GM23338 (cell line): ENCODE measurements at regions not wholly inside any gene's neighbourhood (a gene's known extent, or its start where the extent isn't known, plus 50 kb on each side); places are given as distances from the start of the nearest gene placed in this dataset.

Source experiments
- ATAC-seq: fragments of 200-7000 bp; cut with Tn5 transposase; 3 replicates; pipeline ENCODE4 v1.9.1; 2020
- DNase-seq: peaks from one replicate; pipeline ENCODE4 v3.0.0-alpha.2; 2015; ENCODE audit warnings: low spot score
- H2AFZ ChIP-seq: fragments of 200-600 bp; sonication (generic); 2 replicates; pipeline ENCODE4 v1.8.0; 2016; ENCODE audit warnings: antibody characterized with exemption, mild to moderate bottlenecking, moderate library complexity
- H3F3A ChIP-seq: fragments of 200-600 bp; sonication (generic); replicated peaks from 2 replicates; pipeline ENCODE4 v1.8.0; 2017; ENCODE audit warnings: antibody characterized with exemption, mixed run types, low read depth
- H3K27ac ChIP-seq: fragments of 200-600 bp; sonication (generic); 2 replicates; pipeline ENCODE4 v1.6.1; 2016; ENCODE audit warnings: low read depth
- H3K27me3 ChIP-seq: fragments of 200-600 bp; sonication (generic); 2 replicates; pipeline ENCODE4 v1.8.0; 2016; ENCODE audit warnings: mild to moderate bottlenecking, mixed run types, moderate library complexity; ENCODE audit not compliant: insufficient read depth
- H3K36me3 ChIP-seq: fragments of 200-600 bp; sonication (generic); 2 replicates; pipeline ENCODE4 v1.8.0; 2016; ENCODE audit warnings: mild to moderate bottlenecking; ENCODE audit not compliant: insufficient read depth
- H3K4me1 ChIP-seq: fragments of 200-600 bp; sonication (generic); 2 replicates; pipeline ENCODE4 v1.8.0; 2016; ENCODE audit warnings: mild to moderate bottlenecking, moderate library complexity; ENCODE audit not compliant: insufficient read depth
- H3K4me2 ChIP-seq: fragments of 200-600 bp; sonication (generic); 2 replicates; pipeline ENCODE4 v1.7.1; 2017; ENCODE audit warnings: mixed run types
- H3K4me3 ChIP-seq: fragments of 200-600 bp; sonication (generic); 2 replicates; pipeline ENCODE4 v1.6.1; 2016; ENCODE audit warnings: mixed run types
- H3K79me2 ChIP-seq: fragments of 200-600 bp; sonication (generic); replicated peaks from 2 replicates; pipeline ENCODE4 v1.8.0; 2017; ENCODE audit warnings: mild to moderate bottlenecking; ENCODE audit not compliant: insufficient read depth
- H3K9me2 ChIP-seq: fragments of 200-600 bp; sonication (generic); 2 replicates; pipeline ENCODE4 v1.8.0; 2017; ENCODE audit not compliant: insufficient read depth
- H4K20me1 ChIP-seq: fragments of 200-600 bp; sonication (generic); replicated peaks from 2 replicates; pipeline ENCODE4 v1.8.0; 2017; ENCODE audit warnings: mild to moderate bottlenecking; ENCODE audit not compliant: insufficient read depth
- H3K27ac Mint-ChIP-seq: 2 replicates; pipeline ENCODE4 v1.8.0; 2020; ENCODE audit warnings: inconsistent platforms, mild to moderate bottlenecking, moderate library complexity, mixed read lengths
- H3K27me3 Mint-ChIP-seq: 3 replicates; pipeline ENCODE4 v1.8.0; 2022; ENCODE audit warnings: low read depth, mild to moderate bottlenecking, moderate library complexity, mixed read lengths, inconsistent platforms; ENCODE audit not compliant: insufficient read depth, poor library complexity
- H3K36me3 Mint-ChIP-seq: 3 replicates; pipeline ENCODE4 v1.8.0; 2021; ENCODE audit warnings: low read depth, mild to moderate bottlenecking, inconsistent platforms, moderate library complexity, mixed read lengths
- H3K4me1 Mint-ChIP-seq: 3 replicates; pipeline ENCODE4 v1.8.0; 2020; ENCODE audit warnings: mild to moderate bottlenecking, inconsistent platforms, mixed read lengths
- H3K4me3 Mint-ChIP-seq: 3 replicates; pipeline ENCODE4 v1.8.0; 2021; ENCODE audit warnings: moderate library complexity, mild to moderate bottlenecking, inconsistent platforms, mixed read lengths
- H3K9me3 Mint-ChIP-seq: 3 replicates; pipeline ENCODE4 v1.8.0; 2020; ENCODE audit warnings: moderate library complexity, mild to moderate bottlenecking, inconsistent platforms, mixed read lengths
- CREB1 ChIP-seq: fragments of 250-450 bp; sonication (Bioruptor Pico); IDR thresholded peaks from 2 replicates; pipeline ENCODE4 v1.5.0; 2020; ENCODE audit warnings: low read depth, mild to moderate bottlenecking, moderate library complexity
- EZH2 ChIP-seq: fragments of 200-600 bp; sonication (generic); IDR thresholded peaks from one replicate; pipeline ENCODE4 v1.8.0; 2017; ENCODE audit warnings: antibody characterized with exemption, mild to moderate bottlenecking, low read depth; ENCODE audit not compliant: unreplicated experiment
- JUNB ChIP-seq: IDR thresholded peaks from one replicate; pipeline ENCODE4 v1.6.1; 2016; ENCODE audit warnings: antibody characterized with exemption; ENCODE audit not compliant: unreplicated experiment
- NANOG ChIP-seq: IDR thresholded peaks from 2 replicates; pipeline ENCODE4 v1.6.1; 2016; ENCODE audit warnings: antibody characterized with exemption, borderline replicate concordance
- POLR2AphosphoS5 ChIP-seq: IDR thresholded peaks from 2 replicates; pipeline ENCODE4 v1.6.1; 2016; ENCODE audit warnings: antibody characterized with exemption, low read depth
- STAT1 ChIP-seq: IDR thresholded peaks from one replicate; pipeline ENCODE4 v1.6.1; 2016; ENCODE audit warnings: antibody characterized with exemption; ENCODE audit not compliant: unreplicated experiment
- ZNF114 ChIP-seq: fragments of 250-450 bp; sonication (Bioruptor Pico); IDR thresholded peaks from 2 replicates; pipeline ENCODE4 v1.5.0; 2020; ENCODE audit warnings: mild to moderate bottlenecking, moderate library complexity
- ZNF331 ChIP-seq: fragments of 250-450 bp; sonication (Bioruptor Pico); IDR thresholded peaks from 2 replicates; pipeline ENCODE4 v1.5.0; 2020; ENCODE audit warnings: low read depth, mild to moderate bottlenecking, moderate library complexity
- TF ChIP-seq, protein P1 (sequence below): IDR thresholded peaks from 2 replicates; pipeline ENCODE4 v1.6.1; 2016; ENCODE audit warnings: antibody characterized with exemption
- TF ChIP-seq, protein P2 (sequence below), 2 experiments: fragments of 200-600 bp in 1 of 2; sonication (generic) in 1 of 2; conservative IDR thresholded peaks; 2 replicates each; pipeline versions ENCODE4 v1.5.1 to v1.6.1; 2016 to 2017; ENCODE audit warnings: antibody characterized with exemption in 2 of 2, low read depth in 2 of 2, mild to moderate bottlenecking in 2 of 2, moderate library complexity in 1 of 2
- TF ChIP-seq, protein P3 (sequence below): fragments of 250-450 bp; sonication (Bioruptor Pico); IDR thresholded peaks from 2 replicates; pipeline ENCODE4 v1.5.0; 2020; ENCODE audit warnings: mild to moderate bottlenecking, moderate library complexity
- TF ChIP-seq, protein P4 (sequence below): IDR thresholded peaks from one replicate; pipeline ENCODE4 v1.6.1; 2018; ENCODE audit warnings: antibody characterized with exemption; ENCODE audit not compliant: unreplicated experiment

DNA sequence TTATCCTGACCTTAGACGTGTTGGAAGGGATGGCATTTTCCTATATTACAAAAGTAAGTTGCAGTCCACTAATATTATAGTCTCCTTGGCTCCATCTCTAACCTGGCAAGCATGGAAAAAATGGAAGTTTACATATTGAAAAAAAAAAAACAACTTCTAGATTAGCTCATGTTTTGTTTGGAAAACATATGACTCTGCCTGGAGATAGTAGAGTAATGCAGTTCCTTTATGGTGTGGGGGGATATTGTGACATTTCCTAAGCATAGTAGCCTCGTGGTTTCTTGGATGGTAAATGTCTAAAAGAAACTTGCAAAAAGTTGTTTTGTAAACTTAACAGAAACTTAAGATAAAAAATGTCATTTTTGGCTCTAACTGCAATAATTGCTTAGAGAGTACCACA is 244.4 kb upstream of the FBXL7 start (continued):
- TF ChIP-seq, protein P1, sequence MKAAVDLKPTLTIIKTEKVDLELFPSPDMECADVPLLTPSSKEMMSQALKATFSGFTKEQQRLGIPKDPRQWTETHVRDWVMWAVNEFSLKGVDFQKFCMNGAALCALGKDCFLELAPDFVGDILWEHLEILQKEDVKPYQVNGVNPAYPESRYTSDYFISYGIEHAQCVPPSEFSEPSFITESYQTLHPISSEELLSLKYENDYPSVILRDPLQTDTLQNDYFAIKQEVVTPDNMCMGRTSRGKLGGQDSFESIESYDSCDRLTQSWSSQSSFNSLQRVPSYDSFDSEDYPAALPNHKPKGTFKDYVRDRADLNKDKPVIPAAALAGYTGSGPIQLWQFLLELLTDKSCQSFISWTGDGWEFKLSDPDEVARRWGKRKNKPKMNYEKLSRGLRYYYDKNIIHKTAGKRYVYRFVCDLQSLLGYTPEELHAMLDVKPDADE: no peak

DNA sequence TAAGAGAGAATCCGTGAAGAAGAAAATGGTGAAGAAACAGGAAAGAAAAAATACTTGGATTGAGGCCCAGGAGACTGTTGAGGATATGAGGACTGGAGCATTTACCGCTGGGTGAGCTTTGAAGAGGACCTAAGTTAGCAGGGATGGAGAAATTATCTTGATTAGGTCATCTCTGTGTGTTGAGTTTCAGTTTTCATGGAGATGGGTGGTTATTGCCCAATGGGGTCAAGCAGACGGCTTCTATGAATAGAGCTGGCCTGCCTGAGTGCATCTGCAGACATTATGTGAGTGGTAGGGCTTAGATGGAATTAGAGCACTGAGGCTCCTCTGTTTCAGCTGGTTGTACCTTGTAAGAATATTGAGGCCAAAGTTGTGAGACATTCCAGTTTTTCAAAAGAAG is 245.4 kb upstream of the FBXL7 start:
- Mint-ChIP-seq H3K4me3 (no peak overlapping the region), H3K4me1 (no peaks in the 10 kb centered on the region), H3K9me3 (no peaks in the 10 kb centered on the region; the same call in 2 of the 3 replicates), H3K27ac (no peak overlapping the region), H3K36me3 (no peaks in the 10 kb centered on the region), H3K27me3 (no peaks in the 10 kb centered on the region)
- Histone ChIP-seq H3K27ac (no peak overlapping the region), H3K4me1 (no peaks in the 10 kb centered on the region), H3K4me3 (no peak overlapping the region), H3K4me2 (no peak overlapping the region), H3K79me2 (no peaks in the 10 kb centered on the region), H3K9me2 (peaks cover 10% of the 10 kb centered on the region; the same call in 1 of the 2 replicates), H2AFZ (no peak overlapping the region), H4K20me1 (no peaks in the 10 kb centered on the region), H3K36me3 (no peaks in the 10 kb centered on the region), H3K27me3 (no peaks in the 10 kb centered on the region), H3F3A (no peaks in the 10 kb centered on the region)
- ATAC-seq: no peak
- DNase-seq: no peak
- TF ChIP-seq JUNB (no peak), NANOG (no peak), CREB1 (CRISPR knock-in tag) (no peak), ZNF331 (CRISPR knock-in tag) (no peak), EZH2 (no peak), POLR2AphosphoS5 (no peak), ZNF114 (CRISPR knock-in tag) (no peak), STAT1 (no peak)
- TF ChIP-seq, protein P2, sequence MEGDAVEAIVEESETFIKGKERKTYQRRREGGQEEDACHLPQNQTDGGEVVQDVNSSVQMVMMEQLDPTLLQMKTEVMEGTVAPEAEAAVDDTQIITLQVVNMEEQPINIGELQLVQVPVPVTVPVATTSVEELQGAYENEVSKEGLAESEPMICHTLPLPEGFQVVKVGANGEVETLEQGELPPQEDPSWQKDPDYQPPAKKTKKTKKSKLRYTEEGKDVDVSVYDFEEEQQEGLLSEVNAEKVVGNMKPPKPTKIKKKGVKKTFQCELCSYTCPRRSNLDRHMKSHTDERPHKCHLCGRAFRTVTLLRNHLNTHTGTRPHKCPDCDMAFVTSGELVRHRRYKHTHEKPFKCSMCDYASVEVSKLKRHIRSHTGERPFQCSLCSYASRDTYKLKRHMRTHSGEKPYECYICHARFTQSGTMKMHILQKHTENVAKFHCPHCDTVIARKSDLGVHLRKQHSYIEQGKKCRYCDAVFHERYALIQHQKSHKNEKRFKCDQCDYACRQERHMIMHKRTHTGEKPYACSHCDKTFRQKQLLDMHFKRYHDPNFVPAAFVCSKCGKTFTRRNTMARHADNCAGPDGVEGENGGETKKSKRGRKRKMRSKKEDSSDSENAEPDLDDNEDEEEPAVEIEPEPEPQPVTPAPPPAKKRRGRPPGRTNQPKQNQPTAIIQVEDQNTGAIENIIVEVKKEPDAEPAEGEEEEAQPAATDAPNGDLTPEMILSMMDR (conservative IDR thresholded peaks at IDR 0.05; ENCODE audit: low read depth in 2 of 2): no peak
- TF ChIP-seq, protein P1: no peak
- TF ChIP-seq, protein P3, sequence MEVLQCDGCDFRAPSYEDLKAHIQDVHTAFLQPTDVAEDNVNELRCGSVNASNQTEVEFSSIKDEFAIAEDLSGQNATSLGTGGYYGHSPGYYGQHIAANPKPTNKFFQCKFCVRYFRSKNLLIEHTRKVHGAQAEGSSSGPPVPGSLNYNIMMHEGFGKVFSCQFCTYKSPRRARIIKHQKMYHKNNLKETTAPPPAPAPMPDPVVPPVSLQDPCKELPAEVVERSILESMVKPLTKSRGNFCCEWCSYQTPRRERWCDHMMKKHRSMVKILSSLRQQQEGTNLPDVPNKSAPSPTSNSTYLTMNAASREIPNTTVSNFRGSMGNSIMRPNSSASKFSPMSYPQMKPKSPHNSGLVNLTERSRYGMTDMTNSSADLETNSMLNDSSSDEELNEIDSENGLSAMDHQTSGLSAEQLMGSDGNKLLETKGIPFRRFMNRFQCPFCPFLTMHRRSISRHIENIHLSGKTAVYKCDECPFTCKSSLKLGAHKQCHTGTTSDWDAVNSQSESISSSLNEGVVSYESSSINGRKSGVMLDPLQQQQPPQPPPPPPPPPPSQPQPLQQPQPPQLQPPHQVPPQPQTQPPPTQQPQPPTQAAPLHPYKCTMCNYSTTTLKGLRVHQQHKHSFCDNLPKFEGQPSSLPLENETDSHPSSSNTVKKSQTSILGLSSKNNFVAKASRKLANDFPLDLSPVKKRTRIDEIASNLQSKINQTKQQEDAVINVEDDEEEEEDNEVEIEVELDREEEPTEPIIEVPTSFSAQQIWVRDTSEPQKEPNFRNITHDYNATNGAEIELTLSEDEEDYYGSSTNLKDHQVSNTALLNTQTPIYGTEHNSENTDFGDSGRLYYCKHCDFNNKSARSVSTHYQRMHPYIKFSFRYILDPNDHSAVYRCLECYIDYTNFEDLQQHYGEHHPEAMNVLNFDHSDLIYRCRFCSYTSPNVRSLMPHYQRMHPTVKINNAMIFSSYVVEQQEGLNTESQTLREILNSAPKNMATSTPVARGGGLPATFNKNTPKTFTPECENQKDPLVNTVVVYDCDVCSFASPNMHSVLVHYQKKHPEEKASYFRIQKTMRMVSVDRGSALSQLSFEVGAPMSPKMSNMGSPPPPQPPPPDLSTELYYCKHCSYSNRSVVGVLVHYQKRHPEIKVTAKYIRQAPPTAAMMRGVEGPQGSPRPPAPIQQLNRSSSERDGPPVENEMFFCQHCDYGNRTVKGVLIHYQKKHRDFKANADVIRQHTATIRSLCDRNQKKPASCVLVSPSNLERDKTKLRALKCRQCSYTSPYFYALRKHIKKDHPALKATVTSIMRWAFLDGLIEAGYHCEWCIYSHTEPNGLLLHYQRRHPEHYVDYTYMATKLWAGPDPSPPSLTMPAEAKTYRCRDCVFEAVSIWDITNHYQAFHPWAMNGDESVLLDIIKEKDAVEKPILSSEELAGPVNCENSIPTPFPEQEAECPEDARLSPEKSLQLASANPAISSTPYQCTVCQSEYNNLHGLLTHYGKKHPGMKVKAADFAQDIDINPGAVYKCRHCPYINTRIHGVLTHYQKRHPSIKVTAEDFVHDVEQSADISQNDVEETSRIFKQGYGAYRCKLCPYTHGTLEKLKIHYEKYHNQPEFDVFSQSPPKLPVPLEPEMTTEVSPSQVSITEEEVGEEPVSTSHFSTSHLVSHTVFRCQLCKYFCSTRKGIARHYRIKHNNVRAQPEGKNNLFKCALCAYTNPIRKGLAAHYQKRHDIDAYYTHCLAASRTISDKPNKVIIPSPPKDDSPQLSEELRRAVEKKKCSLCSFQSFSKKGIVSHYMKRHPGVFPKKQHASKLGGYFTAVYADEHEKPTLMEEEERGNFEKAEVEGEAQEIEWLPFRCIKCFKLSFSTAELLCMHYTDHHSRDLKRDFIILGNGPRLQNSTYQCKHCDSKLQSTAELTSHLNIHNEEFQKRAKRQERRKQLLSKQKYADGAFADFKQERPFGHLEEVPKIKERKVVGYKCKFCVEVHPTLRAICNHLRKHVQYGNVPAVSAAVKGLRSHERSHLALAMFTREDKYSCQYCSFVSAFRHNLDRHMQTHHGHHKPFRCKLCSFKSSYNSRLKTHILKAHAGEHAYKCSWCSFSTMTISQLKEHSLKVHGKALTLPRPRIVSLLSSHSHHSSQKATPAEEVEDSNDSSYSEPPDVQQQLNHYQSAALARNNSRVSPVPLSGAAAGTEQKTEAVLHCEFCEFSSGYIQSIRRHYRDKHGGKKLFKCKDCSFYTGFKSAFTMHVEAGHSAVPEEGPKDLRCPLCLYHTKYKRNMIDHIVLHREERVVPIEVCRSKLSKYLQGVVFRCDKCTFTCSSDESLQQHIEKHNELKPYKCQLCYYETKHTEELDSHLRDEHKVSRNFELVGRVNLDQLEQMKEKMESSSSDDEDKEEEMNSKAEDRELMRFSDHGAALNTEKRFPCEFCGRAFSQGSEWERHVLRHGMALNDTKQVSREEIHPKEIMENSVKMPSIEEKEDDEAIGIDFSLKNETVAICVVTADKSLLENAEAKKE (CRISPR knock-in tag): no peak
- TF ChIP-seq, protein P4, sequence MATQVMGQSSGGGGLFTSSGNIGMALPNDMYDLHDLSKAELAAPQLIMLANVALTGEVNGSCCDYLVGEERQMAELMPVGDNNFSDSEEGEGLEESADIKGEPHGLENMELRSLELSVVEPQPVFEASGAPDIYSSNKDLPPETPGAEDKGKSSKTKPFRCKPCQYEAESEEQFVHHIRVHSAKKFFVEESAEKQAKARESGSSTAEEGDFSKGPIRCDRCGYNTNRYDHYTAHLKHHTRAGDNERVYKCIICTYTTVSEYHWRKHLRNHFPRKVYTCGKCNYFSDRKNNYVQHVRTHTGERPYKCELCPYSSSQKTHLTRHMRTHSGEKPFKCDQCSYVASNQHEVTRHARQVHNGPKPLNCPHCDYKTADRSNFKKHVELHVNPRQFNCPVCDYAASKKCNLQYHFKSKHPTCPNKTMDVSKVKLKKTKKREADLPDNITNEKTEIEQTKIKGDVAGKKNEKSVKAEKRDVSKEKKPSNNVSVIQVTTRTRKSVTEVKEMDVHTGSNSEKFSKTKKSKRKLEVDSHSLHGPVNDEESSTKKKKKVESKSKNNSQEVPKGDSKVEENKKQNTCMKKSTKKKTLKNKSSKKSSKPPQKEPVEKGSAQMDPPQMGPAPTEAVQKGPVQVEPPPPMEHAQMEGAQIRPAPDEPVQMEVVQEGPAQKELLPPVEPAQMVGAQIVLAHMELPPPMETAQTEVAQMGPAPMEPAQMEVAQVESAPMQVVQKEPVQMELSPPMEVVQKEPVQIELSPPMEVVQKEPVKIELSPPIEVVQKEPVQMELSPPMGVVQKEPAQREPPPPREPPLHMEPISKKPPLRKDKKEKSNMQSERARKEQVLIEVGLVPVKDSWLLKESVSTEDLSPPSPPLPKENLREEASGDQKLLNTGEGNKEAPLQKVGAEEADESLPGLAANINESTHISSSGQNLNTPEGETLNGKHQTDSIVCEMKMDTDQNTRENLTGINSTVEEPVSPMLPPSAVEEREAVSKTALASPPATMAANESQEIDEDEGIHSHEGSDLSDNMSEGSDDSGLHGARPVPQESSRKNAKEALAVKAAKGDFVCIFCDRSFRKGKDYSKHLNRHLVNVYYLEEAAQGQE: no peak
